ENCODE measurements at regions not wholly inside any gene's neighbourhood (a gene's known extent, or its start where the extent isn't known, plus 50 kb on each side); places are given as distances from the start of the nearest gene placed in this dataset.
"Not testable (repeated sequence)": the region's sequence is repeated elsewhere in the genome, so short reads cannot be mapped to it uniquely, and the experiment has no call there.

- no peak for DNase-seq (ENCODE audit: low spot score)
Observed at GRCh38 chr12:84043355-84043754, 869.2 kb downstream of the SLC6A15 start.

- DNase-seq (ENCODE audit: low spot score): no peak
Observed at GRCh38 chr12:84038242-84038641, 874.4 kb downstream of the SLC6A15 start.

GRCh38 chr12:84036912-84037311 lies 875.7 kb downstream of the SLC6A15 start:
- DNase-seq (ENCODE audit: low spot score): no peak

- no peak for DNase-seq (ENCODE audit: low spot score)
Observed at GRCh38 chr12:84035766-84036165, 876.8 kb downstream of the SLC6A15 start.

GRCh38 chr12:84034871-84035270 lies 877.7 kb downstream of the SLC6A15 start:
- DNase-seq (ENCODE audit: low spot score): no peak

- no peak for DNase-seq (ENCODE audit: low spot score)
Observed at GRCh38 chr12:84033162-84033561, 879.4 kb downstream of the SLC6A15 start.

GRCh38 chr12:84018556-84019179 lies 893.9 kb downstream of the SLC6A15 start:
- DNase-seq (ENCODE audit: low spot score): not testable (repeated sequence)

- no peak for DNase-seq (ENCODE audit: low spot score)
Observed at GRCh38 chr12:84016956-84017355, 895.6 kb downstream of the SLC6A15 start.

GRCh38 chr12:83997423-83997822 lies 915.2 kb downstream of the SLC6A15 start:
- no peak for DNase-seq (ENCODE audit: low spot score)

- DNase-seq (ENCODE audit: low spot score): no peak
Observed at GRCh38 chr12:83996671-83997070, 915.9 kb downstream of the SLC6A15 start.

- no peak for DNase-seq (ENCODE audit: low spot score)
Observed at GRCh38 chr12:83985084-83985483, 927.5 kb downstream of the SLC6A15 start.

GRCh38 chr12:83980398-83980797 lies 932.2 kb downstream of the SLC6A15 start:
- no peak for DNase-seq (ENCODE audit: low spot score)

- DNase-seq (ENCODE audit: low spot score): no peak
Observed at GRCh38 chr12:83979785-83980184, 932.8 kb downstream of the SLC6A15 start.

GRCh38 chr12:83971781-83972180 lies 940.8 kb downstream of the SLC6A15 start:
- no peak for DNase-seq (ENCODE audit: low spot score)

- no peak for DNase-seq (ENCODE audit: low spot score)
Observed at GRCh38 chr12:83960767-83961166, 951.8 kb downstream of the SLC6A15 start.

- no peak for DNase-seq (ENCODE audit: low spot score)
Observed at GRCh38 chr12:83958997-83959396, 953.6 kb downstream of the SLC6A15 start.

- no peak for DNase-seq (ENCODE audit: low spot score)
Observed at GRCh38 chr12:83954956-83955601, 957.5 kb downstream of the SLC6A15 start.

GRCh38 chr12:83954071-83954789 lies 958.4 kb downstream of the SLC6A15 start:
- DNase-seq (ENCODE audit: low spot score): no peak

- no peak for DNase-seq (ENCODE audit: low spot score)
Observed at GRCh38 chr12:83945871-83946270, 966.7 kb downstream of the SLC6A15 start.

GRCh38 chr12:83939718-83940117 lies 972.9 kb downstream of the SLC6A15 start:
- no peak for DNase-seq (ENCODE audit: low spot score)

GRCh38 chr12:83933615-83934014 lies 979.0 kb downstream of the SLC6A15 start:
- DNase-seq (ENCODE audit: low spot score): no peak

- DNase-seq (ENCODE audit: low spot score): no peak
Observed at GRCh38 chr12:83932011-83932410, 980.6 kb downstream of the SLC6A15 start.

- DNase-seq (ENCODE audit: low spot score): no peak
Observed at GRCh38 chr12:83931451-83931850, 981.1 kb downstream of the SLC6A15 start.

Data from CD4-positive, alpha-beta T cell treated with Interleukin-2 at 100 ng/mL for 4 hours (primary cell).